Non-pigmented ciliary epithelial cell (primary cell): ENCODE measurements at regions not wholly inside any gene's neighbourhood (a gene's known extent, or its start where the extent isn't known, plus 50 kb on each side); places are given as distances from the start of the nearest gene placed in this dataset.
A peak's percentile ranks its signal among the peaks of the same experiment; 100 is the strongest.

Experiments used
- DNase-seq: peaks from one replicate; pipeline ENCODE4 v3.0.0-alpha.2; 2010; ENCODE audit warnings: low read depth

DNA sequence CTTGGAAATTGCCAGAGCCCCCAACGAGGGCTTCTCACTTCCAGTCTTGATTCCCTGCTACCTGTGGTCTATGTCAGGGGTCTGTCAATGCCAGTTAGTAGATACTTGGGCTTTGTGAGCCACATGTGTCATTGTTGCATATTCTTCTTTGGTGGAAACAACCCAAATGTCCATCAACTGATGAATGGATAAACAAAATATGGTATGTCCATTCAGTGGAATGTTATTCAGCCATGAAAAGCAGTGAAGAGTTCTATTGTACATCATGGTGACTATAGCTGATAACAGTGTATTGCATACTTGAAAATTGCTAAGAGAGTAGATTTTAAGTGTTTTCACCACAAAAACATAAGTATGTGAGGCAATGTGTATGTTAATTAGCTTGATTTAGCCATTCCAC, 288.1 kb downstream of the RPLP1 start:
- no peak for DNase-seq

GRCh38 chr15:69742361-69742760, 289.7 kb downstream of the RPLP1 start:
- DNase-seq = no peak

GRCh38 chr15:69743091-69743490, 290.5 kb downstream of the RPLP1 start:
- no peak for DNase-seq

DNA sequence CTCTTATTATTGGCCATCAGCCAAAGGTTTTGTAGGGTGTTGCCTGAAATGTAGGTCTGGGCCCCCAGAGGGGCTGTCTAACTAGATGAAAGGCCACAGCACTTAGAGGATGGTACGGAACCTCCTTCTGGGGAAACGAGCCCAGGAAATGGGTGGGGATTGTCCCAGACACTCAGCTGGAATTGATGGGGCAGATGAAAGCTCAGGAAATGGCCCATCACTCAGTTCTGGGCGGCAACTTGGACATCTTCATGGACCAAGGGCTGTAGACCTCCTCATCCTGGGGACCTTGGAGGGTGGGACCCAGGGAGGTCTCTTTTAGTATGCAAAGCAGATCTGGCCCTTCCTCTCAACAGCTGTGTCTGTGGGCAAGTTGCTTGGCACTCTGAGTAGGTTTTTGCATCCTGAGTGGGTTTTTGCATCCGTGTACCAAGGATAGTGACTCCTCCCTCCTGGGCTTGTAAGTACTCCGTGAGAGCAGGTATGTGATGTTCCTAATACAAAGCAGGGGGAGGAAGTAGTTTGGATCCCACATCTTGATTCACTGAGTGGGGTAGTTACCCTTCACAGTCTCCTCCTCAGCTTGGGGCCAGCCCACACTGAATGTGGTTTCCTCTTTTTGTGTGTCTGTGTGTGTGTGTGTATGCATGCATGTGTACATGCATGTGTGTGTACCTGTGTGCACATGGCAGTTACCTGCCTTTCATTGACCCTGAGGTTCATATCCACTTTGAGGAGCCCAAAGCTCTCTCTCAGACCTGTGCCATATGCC, 292.0 kb downstream of the RPLP1 start:
- no peak for DNase-seq

DNA sequence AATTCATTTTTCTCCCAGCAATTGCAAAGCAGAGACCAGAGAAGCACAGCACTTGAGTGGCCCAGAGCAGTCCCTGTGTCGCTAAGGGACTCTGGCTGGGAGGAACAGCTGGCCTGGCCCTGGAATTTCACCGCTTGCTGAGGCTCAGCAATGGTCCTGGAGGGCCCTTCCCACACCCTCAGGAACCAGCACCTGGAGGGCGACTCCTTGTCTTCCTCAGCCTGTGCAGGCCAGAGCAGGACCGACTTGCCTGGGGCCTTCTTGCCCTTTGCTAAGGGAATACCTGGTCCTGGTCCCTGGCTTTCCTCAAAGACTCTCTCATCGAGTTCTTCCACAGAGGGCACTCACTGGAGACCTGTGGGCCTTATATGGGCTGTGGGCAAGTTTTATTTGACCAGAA, 294.6 kb downstream of the RPLP1 start:
- DNase-seq = no peak

GRCh38 chr15:69748131-69748530, 295.5 kb downstream of the RPLP1 start:
- DNase-seq = no peak

DNA sequence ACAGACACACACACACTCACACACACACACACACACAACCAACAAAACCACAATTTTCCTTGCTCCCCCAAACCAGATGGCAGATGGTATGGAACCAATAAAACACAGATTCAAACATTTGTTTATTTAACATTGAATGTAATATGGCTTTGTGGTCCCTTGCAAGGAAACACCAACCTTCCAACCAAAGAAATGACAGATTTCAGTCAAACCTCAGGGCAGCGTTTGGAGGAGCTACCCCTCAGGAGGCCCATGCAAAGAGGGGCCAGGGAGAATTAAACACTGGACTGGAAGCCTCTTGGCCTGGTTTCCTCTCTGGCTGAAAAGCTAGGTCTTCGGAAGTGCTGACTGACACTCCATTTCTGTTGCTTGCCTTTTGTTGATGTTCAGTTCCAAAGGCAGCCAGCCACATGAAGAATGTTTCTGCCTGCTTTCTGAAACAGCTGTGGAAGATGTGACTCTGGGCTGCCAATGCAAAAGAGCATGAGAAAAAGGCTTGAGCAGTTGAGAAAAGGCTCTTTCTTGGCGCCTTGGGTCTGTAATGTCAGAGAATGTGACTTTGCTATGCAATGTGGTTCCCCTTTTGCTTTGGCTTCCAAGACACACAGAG, 296.1 kb downstream of the RPLP1 start:
- DNase-seq = no peak

- no peak for DNase-seq
Measured at GRCh38 chr15:69749274-69749673, 296.7 kb downstream of the RPLP1 start.

DNA sequence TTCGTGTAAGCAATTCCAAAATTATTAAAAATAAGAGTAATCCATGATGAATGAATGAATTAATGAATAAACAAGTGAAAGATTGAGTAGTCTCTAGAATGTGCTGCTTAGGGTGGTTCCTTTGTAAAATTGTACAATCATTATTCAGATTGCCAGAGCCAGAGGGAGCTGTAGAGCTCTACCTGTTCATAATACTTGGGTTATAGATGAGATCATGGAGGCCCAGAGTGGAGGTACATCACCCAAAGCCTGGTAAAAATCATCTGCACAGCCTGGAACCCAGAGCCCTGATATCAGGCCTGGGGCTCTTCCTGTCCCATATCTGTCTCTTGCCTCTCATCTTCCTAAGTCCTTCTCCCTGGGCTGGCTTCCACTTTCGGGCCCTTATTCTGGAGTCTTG, 297.2 kb downstream of the RPLP1 start:
- DNase-seq = no peak

DNA sequence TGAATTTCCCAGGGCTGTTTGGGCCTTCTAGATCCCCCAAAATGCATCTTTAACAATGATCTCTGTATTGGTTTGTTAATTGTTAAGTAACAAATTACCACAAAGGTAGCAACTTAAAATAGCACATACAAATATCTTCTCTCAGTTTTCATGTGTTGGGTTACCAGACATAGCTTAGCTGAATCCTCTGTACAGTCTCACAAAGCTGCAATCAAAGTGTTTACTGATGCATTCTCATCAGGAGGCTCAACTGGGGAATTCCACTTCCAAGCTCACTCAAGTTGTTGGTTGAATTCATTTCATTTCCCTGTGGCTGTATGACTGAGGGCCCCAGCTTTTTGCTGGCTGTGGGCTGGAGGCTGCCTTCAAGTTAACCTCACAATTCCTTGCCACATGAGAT, 297.6 kb downstream of the RPLP1 start:
- no peak for DNase-seq

- DNase-seq = no peak
Measured at GRCh38 chr15:69751147-69751546, 298.5 kb downstream of the RPLP1 start.

DNA sequence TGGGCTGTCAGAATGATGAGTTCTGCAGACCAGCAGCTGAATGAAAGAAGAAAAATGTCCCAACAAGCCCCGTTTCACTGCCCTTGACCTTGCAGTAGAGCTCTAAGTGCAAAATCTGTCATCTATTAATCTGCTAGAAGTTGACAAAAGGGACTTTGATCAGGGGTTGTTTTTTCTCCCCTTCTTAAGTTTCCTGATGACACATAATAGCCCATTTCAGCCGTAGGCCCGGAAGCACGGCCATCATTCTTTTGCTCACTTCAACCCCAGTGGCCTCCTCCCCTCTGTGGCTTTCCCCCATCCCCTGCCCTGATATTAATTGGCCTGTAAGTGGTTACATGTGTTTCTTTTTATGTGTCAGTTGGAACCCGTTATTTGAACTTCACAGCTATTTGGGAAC, 298.9 kb downstream of the RPLP1 start:
- no peak for DNase-seq

GRCh38 chr15:69753867-69754266, 301.2 kb downstream of the RPLP1 start:
- DNase-seq = no peak

DNA sequence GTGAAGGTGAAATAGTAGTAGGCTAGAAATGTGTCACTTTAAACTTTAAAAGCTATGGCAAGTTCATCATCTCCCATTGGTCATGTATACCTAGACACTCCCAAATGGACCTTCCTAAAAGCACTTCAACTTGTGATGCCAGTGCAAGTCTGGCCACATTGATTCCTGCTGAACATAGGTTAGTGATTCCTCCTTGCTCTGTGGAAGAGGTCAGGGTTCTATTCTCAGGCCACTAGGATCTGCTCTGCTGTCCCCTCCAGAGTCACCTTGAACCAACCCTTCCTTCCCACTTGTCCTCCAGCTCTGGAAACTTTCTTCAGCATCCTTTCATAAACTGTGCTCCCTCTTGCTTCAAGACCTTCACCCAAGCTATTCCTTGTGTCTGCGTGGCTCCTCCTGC, 301.7 kb downstream of the RPLP1 start:
- no peak for DNase-seq

GRCh38 chr15:69755551-69756310, 303.1 kb downstream of the RPLP1 start:
- DNase-seq = no peak

GRCh38 chr15:69756440-69756839, 303.8 kb downstream of the RPLP1 start:
- DNase-seq = no peak

GRCh38 chr15:69757186-69757585, 304.6 kb downstream of the RPLP1 start:
- no peak for DNase-seq

DNA sequence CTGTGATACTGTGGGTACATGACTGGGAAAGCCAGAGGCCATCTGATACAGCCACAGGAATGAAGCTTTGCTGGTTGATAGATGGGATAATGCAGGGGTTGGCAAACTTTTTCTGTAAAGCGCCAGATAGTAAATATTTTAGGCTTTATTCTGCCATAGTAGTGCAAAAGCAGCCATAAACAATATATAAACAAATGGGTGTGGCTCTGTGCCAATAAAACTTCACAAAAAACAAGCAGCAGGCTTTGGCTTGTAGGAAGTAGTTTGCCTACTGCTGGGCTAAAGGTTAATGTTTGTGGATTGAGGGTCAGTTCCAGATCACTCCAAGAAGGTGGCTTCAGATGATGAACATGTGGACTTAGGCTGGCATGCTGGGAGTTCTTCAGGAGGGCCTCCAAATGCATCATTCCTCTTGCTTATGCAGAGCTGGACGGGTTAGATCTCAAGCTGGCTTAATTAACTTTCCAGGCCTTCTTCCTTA, 305.7 kb downstream of the RPLP1 start:
- DNase-seq = no peak

- no peak for DNase-seq
Measured at GRCh38 chr15:69758810-69759790, 306.5 kb downstream of the RPLP1 start.

GRCh38 chr15:69760258-69760845, 307.7 kb downstream of the RPLP1 start:
- no peak for DNase-seq

GRCh38 chr15:69760890-69761568, 308.4 kb downstream of the RPLP1 start:
- peak; percentile 97 for DNase-seq
